Mesenchymal stem cell (in vitro differentiated cells and primary cell): ENCODE measurements at regions not wholly inside any gene's neighbourhood (a gene's known extent, or its start where the extent isn't known, plus 50 kb on each side); places are given as distances from the start of the nearest gene placed in this dataset.

Experiments used
- DNase-seq: peaks from one replicate; pipeline ENCODE4 v3.0.0-alpha.2; 2013
- H2AFZ ChIP-seq: one replicate; pipeline ENCODE4 v1.6.1; 2013; ENCODE audit warnings: low read depth, mild to moderate bottlenecking, control low read depth, inconsistent platforms, low read length, moderate library complexity
- H2AK5ac ChIP-seq: 2 replicates; pipeline ENCODE4 v1.6.1; 2013; ENCODE audit warnings: low read length, moderate library complexity, mild to moderate bottlenecking, inconsistent platforms; ENCODE audit not compliant: severe bottlenecking
- H2BK120ac ChIP-seq: one replicate; pipeline ENCODE4 v1.6.1; 2013; ENCODE audit warnings: low read depth, mild to moderate bottlenecking, inconsistent platforms, low read length, moderate library complexity
- H2BK12ac ChIP-seq, 2 experiments: one replicate each; pipeline ENCODE4 v1.6.1; 2013; ENCODE audit warnings: inconsistent platforms in 2 of 2, low read length in 2 of 2, mild to moderate bottlenecking in 2 of 2, moderate library complexity in 2 of 2, control low read depth in 1 of 2
- H2BK15ac ChIP-seq: one replicate; pipeline ENCODE4 v1.6.1; 2013; ENCODE audit warnings: mild to moderate bottlenecking, low read depth, inconsistent platforms; ENCODE audit not compliant: poor library complexity, severe bottlenecking
- H2BK5ac ChIP-seq: 2 replicates; pipeline ENCODE4 v1.6.1; 2013; ENCODE audit warnings: low read depth, mild to moderate bottlenecking, low read length, control low read depth, inconsistent platforms; ENCODE audit not compliant: poor library complexity, severe bottlenecking
- H3K14ac ChIP-seq, 2 experiments: one replicate each; pipeline ENCODE4 v1.6.1; 2013; ENCODE audit warnings: inconsistent platforms in 2 of 2, low read length in 2 of 2, control low read depth in 1 of 2, mild to moderate bottlenecking in 1 of 2, moderate library complexity in 1 of 2
- H3K18ac ChIP-seq, 2 experiments: one replicate each; pipeline ENCODE4 v1.6.1; 2013; ENCODE audit warnings: inconsistent platforms in 2 of 2, low read length in 2 of 2, control low read depth in 1 of 2, low read depth in 1 of 2, mild to moderate bottlenecking in 1 of 2
- H3K23ac ChIP-seq, 2 experiments: one replicate each; pipeline ENCODE4 v1.6.1; 2013; ENCODE audit warnings: inconsistent platforms in 2 of 2, low read length in 2 of 2, mild to moderate bottlenecking in 2 of 2, moderate library complexity in 2 of 2, control low read depth in 1 of 2
- H3K27ac ChIP-seq: 2 replicates; pipeline ENCODE4 v1.5.1; 2013; ENCODE audit warnings: mild to moderate bottlenecking, moderate library complexity, low read length, control low read depth, inconsistent platforms; ENCODE audit not compliant: poor library complexity, severe bottlenecking
- H3K27me3 ChIP-seq, 2 experiments: 2 replicates each; pipeline versions ENCODE4 v1.6.1 to v1.7.0; 2013; ENCODE audit warnings: low read length in 2 of 2, mild to moderate bottlenecking in 2 of 2, moderate library complexity in 2 of 2, control low read depth in 1 of 2, inconsistent platforms in 1 of 2; ENCODE audit not compliant: control insufficient read depth in 1 of 2, insufficient read depth in 1 of 2
- H3K36me3 ChIP-seq, 2 experiments: 2 replicates each; pipeline versions ENCODE4 v1.6.1 to v1.7.0; 2013; ENCODE audit warnings: low read length in 2 of 2, control low read depth in 1 of 2, inconsistent platforms in 1 of 2, low read depth in 1 of 2, mild to moderate bottlenecking in 1 of 2; ENCODE audit not compliant: insufficient read depth in 2 of 2, control insufficient read depth in 1 of 2
- H3K4ac ChIP-seq, 2 experiments: one replicate each; pipeline ENCODE4 v1.6.1; 2013; ENCODE audit warnings: inconsistent platforms in 2 of 2, low read length in 2 of 2, mild to moderate bottlenecking in 2 of 2, moderate library complexity in 2 of 2, control low read depth in 1 of 2, low read depth in 1 of 2
- H3K4me1 ChIP-seq: 2 replicates; pipeline ENCODE4 v1.6.1; 2013; ENCODE audit warnings: low read depth, low read length, control low read depth; ENCODE audit not compliant: control insufficient read depth, insufficient read depth
- H3K4me2 ChIP-seq: 2 replicates; pipeline ENCODE4 v1.6.1; 2013; ENCODE audit warnings: low read length, mild to moderate bottlenecking, inconsistent platforms; ENCODE audit not compliant: poor library complexity, severe bottlenecking
- H3K4me3 ChIP-seq, 2 experiments: 2 replicates each; pipeline versions ENCODE4 v1.5.1 to v1.7.0; 2013; ENCODE audit warnings: low read length in 2 of 2, mild to moderate bottlenecking in 2 of 2, control low read depth in 1 of 2, low read depth in 1 of 2; ENCODE audit not compliant: insufficient read depth in 1 of 2
- H3K79me1 ChIP-seq: replicated peaks from 2 replicates; pipeline ENCODE4 v1.6.1; 2013; ENCODE audit warnings: mild to moderate bottlenecking, control low read depth, low read length, inconsistent platforms; ENCODE audit not compliant: poor library complexity, severe bottlenecking
- H3K9ac ChIP-seq: 2 replicates; pipeline ENCODE4 v1.7.0; 2013; ENCODE audit warnings: mild to moderate bottlenecking, low read length, moderate library complexity
- H3K9me3 ChIP-seq: 2 replicates; pipeline ENCODE4 v1.7.0; 2013; ENCODE audit warnings: mild to moderate bottlenecking, low read length; ENCODE audit not compliant: control insufficient read depth
- H4K8ac ChIP-seq: one replicate; pipeline ENCODE4 v1.6.1; 2013; ENCODE audit warnings: inconsistent platforms, mild to moderate bottlenecking, low read length, moderate library complexity
- H4K91ac ChIP-seq: one replicate; pipeline ENCODE4 v1.6.1; 2013; ENCODE audit warnings: mild to moderate bottlenecking, low read length, inconsistent platforms
- WGBS: methylation state at CpG from one replicate; pipeline ENCODE4 v1.1.7; 2013; ENCODE audit warnings: mixed read lengths; 5-methylcytosine and 5-hydroxymethylcytosine counted together

DNA sequence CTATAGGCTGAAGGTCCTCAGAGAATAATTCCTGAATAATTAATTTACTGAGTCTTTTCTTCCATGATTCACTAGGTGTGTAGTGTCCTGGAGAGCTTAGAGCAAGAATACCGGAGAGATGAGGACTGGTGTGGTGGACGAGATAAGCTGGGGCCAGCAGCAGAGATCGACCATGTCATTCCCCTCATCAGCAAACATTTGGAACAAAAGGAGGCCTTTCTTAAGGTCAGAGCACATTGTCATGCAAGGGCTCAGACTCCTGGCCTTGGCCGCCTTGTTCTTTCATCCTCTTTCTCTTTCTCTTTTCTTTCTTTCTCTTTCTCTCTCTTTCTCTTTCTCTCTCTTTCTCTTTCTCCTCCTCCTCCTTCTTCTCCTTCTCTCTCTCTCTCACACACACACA is 291.4 kb upstream of the UMPS start:
- Histone ChIP-seq H2BK5ac (no peak overlapping the region), H3K27ac (no peak overlapping the region), H3K4me2 (no peak overlapping the region), H4K8ac (no peak overlapping the region), H3K4me3 (no peak overlapping the region), H4K91ac (no peak overlapping the region), H3K14ac (no peak overlapping the region), H3K79me1 (no peaks in the 10 kb centered on the region), H3K36me3 (peaks cover 10 to 12% of the 10 kb centered on the region in 2 experiments), H2AK5ac (no peak overlapping the region), H3K9ac (no peak overlapping the region), H3K4me1 (no peaks in the 10 kb centered on the region), H2BK15ac (no peak overlapping the region), H3K23ac (no peak overlapping the region), H3K4ac (no peak overlapping the region), H2AFZ (no peak overlapping the region), H2BK12ac (no peak overlapping the region), H3K27me3 (no peaks in the 10 kb centered on the region), H2BK120ac (no peak overlapping the region), H3K9me3 (peaks cover 6% of the 10 kb centered on the region), H3K18ac (no peak overlapping the region)
- no peak for DNase-seq
- WGBS: 72% methylated on average over 4 of the region's 4 CpGs

DNA sequence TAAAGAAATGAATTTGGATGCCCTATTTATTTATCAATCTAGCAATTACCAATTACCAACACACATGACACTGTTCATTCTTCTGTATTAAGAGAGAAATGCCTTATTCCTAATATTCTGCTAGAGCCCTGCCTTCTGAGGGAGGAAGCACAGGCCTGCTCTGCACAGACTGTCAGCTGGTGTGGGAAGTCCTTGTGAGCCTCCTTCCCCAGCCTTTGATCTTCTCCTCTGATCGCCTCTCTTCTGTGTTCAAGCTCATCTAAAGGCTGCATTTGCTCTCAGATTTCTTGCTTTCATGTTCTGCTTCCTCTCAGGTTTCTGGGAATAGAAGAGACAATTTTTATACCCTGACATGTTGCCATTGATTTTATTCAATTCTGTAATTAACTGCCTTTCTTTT is 290.6 kb upstream of the UMPS start:
- Histone ChIP-seq H3K9ac (no peak overlapping the region), H3K14ac (no peak overlapping the region), H2BK120ac (no peak overlapping the region), H3K27ac (no peak overlapping the region), H3K4me3 (no peak overlapping the region), H3K36me3 (peaks cover 6 to 10% of the 10 kb centered on the region in 2 experiments), H3K18ac (no peak overlapping the region), H4K8ac (no peak overlapping the region), H4K91ac (no peak overlapping the region), H2BK15ac (no peak overlapping the region), H3K4ac (no peak overlapping the region), H2BK12ac (no peak overlapping the region), H2AFZ (no peak overlapping the region), H3K4me1 (no peaks in the 10 kb centered on the region), H3K23ac (no peak overlapping the region), H2BK5ac (no peak overlapping the region), H2AK5ac (no peak overlapping the region), H3K79me1 (no peaks in the 10 kb centered on the region), H3K9me3 (peaks cover 5% of the 10 kb centered on the region), H3K4me2 (no peak overlapping the region), H3K27me3 (no peaks in the 10 kb centered on the region)
- no peak for DNase-seq
- 17% methylated on average over 1 of the region's 1 CpG for WGBS

DNA sequence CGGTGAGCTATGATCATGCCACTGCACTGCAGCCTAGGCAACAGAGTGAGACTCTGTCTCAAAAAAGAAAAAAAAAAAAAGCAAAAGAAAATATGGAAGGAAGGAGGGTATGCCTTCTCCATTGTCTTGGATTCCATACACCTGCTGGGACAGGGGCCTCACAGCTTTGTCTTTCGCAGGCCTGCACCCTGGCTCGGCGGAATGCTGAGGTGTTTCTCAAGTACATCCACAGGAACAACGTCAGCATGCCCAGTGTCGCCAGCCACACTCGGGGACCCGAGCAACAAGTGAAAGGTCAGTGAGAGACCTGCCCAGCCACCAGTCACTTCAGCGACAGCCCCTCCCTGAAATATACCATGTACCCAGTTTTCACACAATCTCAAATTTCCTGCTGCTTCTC is 288.5 kb upstream of the UMPS start:
- Histone ChIP-seq H3K27me3 (no peaks in the 10 kb centered on the region), H3K23ac (no peak overlapping the region), H3K27ac (no peak overlapping the region), H2BK15ac (no peak overlapping the region), H3K18ac (no peak overlapping the region), H3K4me2 (no peak overlapping the region), H2AFZ (no peak overlapping the region), H3K4me1 (no peaks in the 10 kb centered on the region), H3K36me3 (peaks cover 3 to 12% of the 10 kb centered on the region in 2 experiments), H3K9me3 (no peaks in the 10 kb centered on the region), H4K8ac (no peak overlapping the region), H2AK5ac (no peak overlapping the region), H3K4ac (no peak overlapping the region), H3K9ac (no peak overlapping the region), H3K14ac (no peak overlapping the region), H3K4me3 (no peak overlapping the region), H3K79me1 (no peaks in the 10 kb centered on the region), H2BK120ac (no peak overlapping the region), H2BK12ac (no peak overlapping the region), H2BK5ac (no peak overlapping the region), H4K91ac (no peak overlapping the region)
- WGBS: 100% methylated on average over 8 of the region's 9 CpGs
- DNase-seq: no peak

DNA sequence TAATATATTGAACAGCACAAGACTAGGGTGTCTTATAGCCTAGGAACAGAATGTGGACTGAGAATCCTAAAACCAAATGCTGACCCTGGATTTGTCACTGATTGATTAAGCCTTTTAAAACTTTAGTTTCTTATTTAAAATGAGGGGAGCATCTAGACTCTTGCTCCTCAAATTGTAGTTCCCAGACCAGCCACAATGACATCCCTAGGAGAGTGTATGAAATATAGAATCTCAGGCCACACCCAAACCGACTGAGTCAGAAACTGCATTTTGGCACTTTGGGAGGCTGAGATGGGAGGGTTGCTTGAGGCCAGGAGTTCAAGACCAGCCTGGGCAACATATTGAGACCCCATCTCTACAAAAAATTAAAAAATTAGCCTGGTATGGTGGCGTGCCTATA is 287.8 kb upstream of the UMPS start:
- H2BK15ac ChIP-seq: no peak overlapping the region
- H3K9me3 ChIP-seq: no peaks in the 10 kb centered on the region
- no peak overlapping the region for H2BK5ac ChIP-seq
- no peak overlapping the region for H2BK12ac ChIP-seq
- 75% methylated on average over 1 of the region's 2 CpGs for WGBS
- H3K4me2 ChIP-seq: no peak overlapping the region
- peaks cover 3 to 12% of the 10 kb centered on the region in 2 experiments for H3K36me3 ChIP-seq
- no peaks in the 10 kb centered on the region for H3K4me1 ChIP-seq
- H2AK5ac ChIP-seq: no peak overlapping the region
- no peak overlapping the region for H3K9ac ChIP-seq
- H3K23ac ChIP-seq: no peak overlapping the region
- DNase-seq: no peak
- no peak overlapping the region for H2BK120ac ChIP-seq
- no peaks in the 10 kb centered on the region for H3K27me3 ChIP-seq
- no peak overlapping the region for H4K91ac ChIP-seq
- H3K79me1 ChIP-seq: no peaks in the 10 kb centered on the region
- H2AFZ ChIP-seq: no peak overlapping the region
- H4K8ac ChIP-seq: no peak overlapping the region
- no peak overlapping the region for H3K4ac ChIP-seq
- no peak overlapping the region for H3K14ac ChIP-seq
- H3K27ac ChIP-seq: no peak overlapping the region
- H3K4me3 ChIP-seq: no peak overlapping the region
- no peak overlapping the region for H3K18ac ChIP-seq
